Endothelial cell of umbilical vein (primary cell): ENCODE measurements at regions not wholly inside any gene's neighbourhood (a gene's known extent, or its start where the extent isn't known, plus 50 kb on each side); places are given as distances from the start of the nearest gene placed in this dataset.

ENCODE experiments used
- CTCF ChIP-seq, 2 donors: IDR thresholded peaks; 1 replicate in 1 of 2; 2 replicates in 1 of 2; pipeline ENCODE4 v1.5.1; 2011; ENCODE audit warnings: low read length in 2 of 2, mild to moderate bottlenecking in 2 of 2, moderate library complexity in 2 of 2, control low read depth in 1 of 2, inconsistent platforms in 1 of 2, low read depth in 1 of 2; ENCODE audit not compliant: insufficient read depth in 1 of 2; ENCODE audit errors: extremely low read depth in 1 of 2
- EZH2 ChIP-seq: IDR thresholded peaks from 2 replicates; pipeline ENCODE4 v1.6.1; 2012; ENCODE audit warnings: borderline replicate concordance, low read depth, mild to moderate bottlenecking, moderate library complexity, low read length, inconsistent platforms; ENCODE audit not compliant: severe bottlenecking
- MAX ChIP-seq: IDR thresholded peaks from 2 replicates; pipeline ENCODE4 v1.6.1; 2011; ENCODE audit not compliant: insufficient read depth, insufficient read length
- MYC ChIP-seq: IDR thresholded peaks from one replicate; pipeline ENCODE4 v1.6.1; 2011; ENCODE audit warnings: mild to moderate bottlenecking, low read depth, low read length
- POLR2A ChIP-seq: IDR thresholded peaks from 2 replicates; pipeline ENCODE4 v1.6.1; 2012; ENCODE audit warnings: low read depth, mild to moderate bottlenecking, control low read depth, low read length
- POLR2AphosphoS5 ChIP-seq: IDR thresholded peaks from 2 replicates; pipeline ENCODE4 v1.6.1; 2012; ENCODE audit warnings: low read depth, mild to moderate bottlenecking, control low read depth, low read length, moderate library complexity; ENCODE audit not compliant: insufficient read depth

GRCh38 chr13:37338726-37339385 is 233.4 kb upstream of the CSNK1A1L start:
- TF ChIP-seq POLR2AphosphoS5 (no peak), POLR2A (no peak), CTCF (IDR thresholded peaks at IDR 0.05; ENCODE audit: extremely low read depth in 1 of 2, insufficient read depth in 1 of 2, low read depth in 1 of 2, low read length in 2 of 2) (no peak), MYC (no peak), MAX (no peak), EZH2 (no peak)
